Panc1 (cell line): ENCODE measurements at regions not wholly inside any gene's neighbourhood (a gene's known extent, or its start where the extent isn't known, plus 50 kb on each side); places are given as distances from the start of the nearest gene placed in this dataset.

Experiments used
- ATAC-seq: fragments of 200-7000 bp; cut with Tn5 transposase; 2 replicates; pipeline ENCODE4 v1.9.1; 2020; ENCODE audit warnings: mild to moderate bottlenecking, moderate library complexity
- BruUV-seq: library from RNA; stranded (reverse); fragments of 400-500 nt; replicated peaks from 2 replicates; lab custom pipeline; 2021; lab: Mats Ljungman, UMichigan
- CTCF ChIA-PET: fragments of 300-600 bp; sonication (Branson Sonifier 250); formaldehyde crosslinking; loops from one replicate; lab custom pipeline; 2022; ENCODE audit warnings: antibody characterized with exemption; lab: Charles Lee
- POLR2A ChIA-PET: fragments of 300-600 bp; sonication (Branson Sonifier 250); formaldehyde crosslinking; loops from one replicate; lab custom pipeline; 2022; ENCODE audit warnings: antibody characterized with exemption; lab: Charles Lee
- DNase-seq: peaks from one replicate; pipeline ENCODE4 v3.0.0-alpha.2; 2010; ENCODE audit warnings: low read depth, low spot score
- H3K27ac ChIP-seq: 2 replicates; pipeline ENCODE4 v1.5.1; 2011; ENCODE audit warnings: mild to moderate bottlenecking, low read length, inconsistent platforms
- H3K27me3 ChIP-seq: fragments of 200-500 bp; sonication (Bioruptor generic); 2 replicates; pipeline ENCODE4 v1.6.0; 2014; ENCODE audit warnings: low read length, inconsistent platforms; ENCODE audit not compliant: control insufficient read depth, insufficient read depth
- H3K36me3 ChIP-seq: fragments of 200-500 bp; sonication (Bioruptor generic); 2 replicates; pipeline ENCODE4 v1.5.1; 2014; ENCODE audit warnings: inconsistent platforms, mild to moderate bottlenecking, low read length, moderate library complexity; ENCODE audit not compliant: control insufficient read depth, insufficient read depth
- H3K4me1 ChIP-seq: 2 replicates; pipeline ENCODE4 v1.5.1; 2011; ENCODE audit warnings: inconsistent platforms, mild to moderate bottlenecking, low read length, moderate library complexity; ENCODE audit not compliant: control insufficient read depth, insufficient read depth
- H3K4me3 ChIP-seq, 2 experiments: 2 replicates each; pipeline ENCODE4 v1.5.1; 2011 to 2012; ENCODE audit warnings: low read depth in 2 of 2, low read length in 2 of 2, mild to moderate bottlenecking in 2 of 2, inconsistent platforms in 1 of 2, moderate library complexity in 1 of 2
- H3K9me3 ChIP-seq: fragments of 200-500 bp; sonication (Bioruptor generic); 2 replicates; pipeline ENCODE4 v1.5.1; 2014; ENCODE audit warnings: low read depth, mild to moderate bottlenecking, inconsistent platforms, low read length, moderate library complexity; ENCODE audit not compliant: control insufficient read depth, insufficient read depth
- POLR2AphosphoS5 ChIP-seq: IDR thresholded peaks from 2 replicates; pipeline ENCODE4 v1.6.1; 2012; ENCODE audit warnings: mild to moderate bottlenecking, low read depth, low read length, moderate library complexity
- SIN3A ChIP-seq: IDR thresholded peaks from 2 replicates; pipeline ENCODE4 v1.6.1; 2012; ENCODE audit warnings: low read depth, mild to moderate bottlenecking, low read length, moderate library complexity, borderline replicate concordance; ENCODE audit not compliant: insufficient read depth
- TCF7L2 ChIP-seq: IDR thresholded peaks from 2 replicates; pipeline ENCODE4 v1.6.1; 2011; ENCODE audit warnings: mild to moderate bottlenecking, low read depth, low read length, inconsistent platforms
- in situ Hi-C: cut with HindIII; loops from 2 replicates; pipeline ENCODE4 v1.10.0; 2016; ENCODE audit warnings: low sequenced_read_pairs, low pct_unique_long_range_greater_than_20kb
- intact Hi-C: fragments of 100-400 bp; cut with micrococcal nuclease; formaldehyde crosslinking; loops from one replicate; pipeline ENCODE4 v1.10.0; 2022; ENCODE audit not compliant: unreplicated experiment
- TF ChIP-seq, protein P1 (sequence below): fragments of 450-650 bp; IDR thresholded peaks from 2 replicates; pipeline ENCODE4 v1.5.1; 2017; ENCODE audit warnings: mild to moderate bottlenecking
- TF ChIP-seq, protein P2 (sequence below), 2 experiments: IDR thresholded peaks; 2 replicates each; pipeline ENCODE4 v1.6.1; 2011 to 2012; ENCODE audit warnings: low read depth in 2 of 2, control low read depth in 1 of 2, low read length in 1 of 2, mild to moderate bottlenecking in 1 of 2, moderate library complexity in 1 of 2; ENCODE audit not compliant: insufficient read depth in 1 of 2

DNA sequence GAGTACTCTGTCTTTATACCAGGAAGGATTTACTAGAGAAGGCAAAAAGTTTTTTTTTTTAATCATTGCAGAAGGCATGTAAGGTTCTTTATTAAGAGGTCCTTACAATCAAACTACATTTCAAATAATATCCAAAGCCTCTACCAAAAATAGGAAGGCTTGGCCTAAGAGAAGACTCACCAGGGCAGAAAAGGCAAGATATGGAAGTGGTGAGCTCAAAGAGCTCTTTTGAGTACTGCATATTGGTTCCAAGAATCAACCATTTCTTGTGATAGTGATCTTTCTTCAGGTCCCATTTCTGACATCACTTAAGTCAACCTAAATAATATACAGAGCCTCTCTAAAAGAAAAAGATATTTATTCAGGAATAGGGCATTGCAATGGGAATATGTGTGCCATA lies 153.2 kb downstream of the FASLG start:
- no peak overlapping the region for H3K27ac ChIP-seq
- ATAC-seq (no peak), DNase-seq (no peak)
- H3K27me3 ChIP-seq = no peaks in the 10 kb centered on the region
- BruUV-seq = no TSS peak
- no peaks in the 10 kb centered on the region for H3K4me1 ChIP-seq
- in situ Hi-C loops = no loop called here
- intact Hi-C loops = no loop called here
- H3K9me3 ChIP-seq = no peaks in the 10 kb centered on the region
- ChIA-PET CTCF (no interaction called here), POLR2A (no interaction called here)
- TF ChIP-seq, protein P1, sequence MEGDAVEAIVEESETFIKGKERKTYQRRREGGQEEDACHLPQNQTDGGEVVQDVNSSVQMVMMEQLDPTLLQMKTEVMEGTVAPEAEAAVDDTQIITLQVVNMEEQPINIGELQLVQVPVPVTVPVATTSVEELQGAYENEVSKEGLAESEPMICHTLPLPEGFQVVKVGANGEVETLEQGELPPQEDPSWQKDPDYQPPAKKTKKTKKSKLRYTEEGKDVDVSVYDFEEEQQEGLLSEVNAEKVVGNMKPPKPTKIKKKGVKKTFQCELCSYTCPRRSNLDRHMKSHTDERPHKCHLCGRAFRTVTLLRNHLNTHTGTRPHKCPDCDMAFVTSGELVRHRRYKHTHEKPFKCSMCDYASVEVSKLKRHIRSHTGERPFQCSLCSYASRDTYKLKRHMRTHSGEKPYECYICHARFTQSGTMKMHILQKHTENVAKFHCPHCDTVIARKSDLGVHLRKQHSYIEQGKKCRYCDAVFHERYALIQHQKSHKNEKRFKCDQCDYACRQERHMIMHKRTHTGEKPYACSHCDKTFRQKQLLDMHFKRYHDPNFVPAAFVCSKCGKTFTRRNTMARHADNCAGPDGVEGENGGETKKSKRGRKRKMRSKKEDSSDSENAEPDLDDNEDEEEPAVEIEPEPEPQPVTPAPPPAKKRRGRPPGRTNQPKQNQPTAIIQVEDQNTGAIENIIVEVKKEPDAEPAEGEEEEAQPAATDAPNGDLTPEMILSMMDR = no peak
- TF ChIP-seq TCF7L2 (no peak), POLR2AphosphoS5 (no peak), SIN3A (no peak)
- TF ChIP-seq, protein P2, sequence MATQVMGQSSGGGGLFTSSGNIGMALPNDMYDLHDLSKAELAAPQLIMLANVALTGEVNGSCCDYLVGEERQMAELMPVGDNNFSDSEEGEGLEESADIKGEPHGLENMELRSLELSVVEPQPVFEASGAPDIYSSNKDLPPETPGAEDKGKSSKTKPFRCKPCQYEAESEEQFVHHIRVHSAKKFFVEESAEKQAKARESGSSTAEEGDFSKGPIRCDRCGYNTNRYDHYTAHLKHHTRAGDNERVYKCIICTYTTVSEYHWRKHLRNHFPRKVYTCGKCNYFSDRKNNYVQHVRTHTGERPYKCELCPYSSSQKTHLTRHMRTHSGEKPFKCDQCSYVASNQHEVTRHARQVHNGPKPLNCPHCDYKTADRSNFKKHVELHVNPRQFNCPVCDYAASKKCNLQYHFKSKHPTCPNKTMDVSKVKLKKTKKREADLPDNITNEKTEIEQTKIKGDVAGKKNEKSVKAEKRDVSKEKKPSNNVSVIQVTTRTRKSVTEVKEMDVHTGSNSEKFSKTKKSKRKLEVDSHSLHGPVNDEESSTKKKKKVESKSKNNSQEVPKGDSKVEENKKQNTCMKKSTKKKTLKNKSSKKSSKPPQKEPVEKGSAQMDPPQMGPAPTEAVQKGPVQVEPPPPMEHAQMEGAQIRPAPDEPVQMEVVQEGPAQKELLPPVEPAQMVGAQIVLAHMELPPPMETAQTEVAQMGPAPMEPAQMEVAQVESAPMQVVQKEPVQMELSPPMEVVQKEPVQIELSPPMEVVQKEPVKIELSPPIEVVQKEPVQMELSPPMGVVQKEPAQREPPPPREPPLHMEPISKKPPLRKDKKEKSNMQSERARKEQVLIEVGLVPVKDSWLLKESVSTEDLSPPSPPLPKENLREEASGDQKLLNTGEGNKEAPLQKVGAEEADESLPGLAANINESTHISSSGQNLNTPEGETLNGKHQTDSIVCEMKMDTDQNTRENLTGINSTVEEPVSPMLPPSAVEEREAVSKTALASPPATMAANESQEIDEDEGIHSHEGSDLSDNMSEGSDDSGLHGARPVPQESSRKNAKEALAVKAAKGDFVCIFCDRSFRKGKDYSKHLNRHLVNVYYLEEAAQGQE (IDR thresholded peaks at IDR 0.05; ENCODE audit: insufficient read depth in 1 of 2, low read depth in 2 of 2, low read length in 1 of 2) = no peak
- H3K4me3 ChIP-seq = no peak overlapping the region
- no peaks in the 10 kb centered on the region for H3K36me3 ChIP-seq

DNA sequence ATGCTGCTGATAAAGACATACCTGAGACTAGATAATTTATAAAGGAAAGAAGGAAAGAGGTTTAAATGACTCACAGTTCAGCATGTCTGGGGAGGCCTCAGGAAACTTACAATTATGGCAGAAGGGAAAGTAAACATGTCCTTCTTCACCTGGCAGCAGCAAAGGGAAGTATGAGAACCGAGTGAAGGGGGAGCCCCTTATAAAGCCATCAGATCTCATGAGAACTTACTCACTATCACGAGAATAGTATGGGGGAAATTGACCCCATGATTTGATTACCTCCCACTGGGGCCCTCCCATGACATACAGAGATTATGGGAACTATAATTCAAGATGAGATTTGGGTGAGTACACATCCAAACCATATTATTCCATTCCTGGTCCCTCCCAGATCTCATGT lies 154.4 kb downstream of the FASLG start:
- POLR2A ChIA-PET = no interaction called here

More for the DNA sequence above, 154.4 kb downstream of the FASLG start:
- no TSS peak for BruUV-seq
- Histone ChIP-seq H3K27ac (no peak overlapping the region), H3K4me3 (no peak overlapping the region), H3K27me3 (no peaks in the 10 kb centered on the region), H3K4me1 (no peaks in the 10 kb centered on the region), H3K36me3 (no peaks in the 10 kb centered on the region), H3K9me3 (no peaks in the 10 kb centered on the region)
- TF ChIP-seq, protein P1 = no peak
- TF ChIP-seq, protein P2 (IDR thresholded peaks at IDR 0.05; ENCODE audit: insufficient read depth in 1 of 2, low read depth in 2 of 2, low read length in 1 of 2) = no peak
- no peak for TF ChIP-seq TCF7L2
- TF ChIP-seq SIN3A = no peak
- TF ChIP-seq POLR2AphosphoS5 = no peak
- in situ Hi-C loops = no loop called here
- DNase-seq (no peak), ATAC-seq (no peak)
- intact Hi-C loops = no loop called here
- CTCF ChIA-PET = no interaction called here
